ENCODE measurements at regions not wholly inside any gene's neighbourhood (a gene's known extent, or its start where the extent isn't known, plus 50 kb on each side); places are given as distances from the start of the nearest gene placed in this dataset.

DNA sequence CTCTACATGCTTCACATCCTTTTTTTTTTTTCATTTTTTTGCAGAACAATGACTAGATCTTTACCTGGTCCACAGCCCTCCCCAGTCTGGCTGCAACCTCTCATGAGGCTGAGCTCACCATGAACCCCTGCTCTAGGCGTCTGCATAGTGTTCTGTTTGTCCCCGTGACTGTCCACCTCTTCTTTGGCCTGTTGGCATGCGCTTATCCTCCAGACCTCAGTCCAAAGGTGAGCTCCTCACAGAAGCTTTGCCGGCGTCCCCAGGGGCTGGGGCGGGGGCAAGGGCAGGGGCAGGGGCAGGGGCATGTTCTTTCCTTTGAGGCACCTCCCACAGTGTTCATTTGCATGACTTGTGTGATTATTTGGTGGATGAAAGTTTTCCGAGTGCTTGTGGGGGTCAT, 218.4 kb upstream of the ZNF32 start:
- CTCF ChIA-PET: interaction anchor here (0.7 to 0.9 kb wide), 2 partner anchors 177 to 441 kb away, joined by 3 read pairs; no protein-coding TSS in a partner anchor
- DNase-seq: no peak
- Mint-ChIP-seq H3K4me3 (no peak overlapping the region), H3K4me1 (ENCODE audit: low read depth) (peaks cover 3% of the 10 kb centered on the region), H3K27ac (no peak overlapping the region), H3K27me3 (no peaks in the 10 kb centered on the region), H3K36me3 (no peaks in the 10 kb centered on the region), H3K9me3 (no peaks in the 10 kb centered on the region)
- POLR2A ChIA-PET: no interaction called here
- intact Hi-C loops (cut with micrococcal nuclease): no loop called here

DNA sequence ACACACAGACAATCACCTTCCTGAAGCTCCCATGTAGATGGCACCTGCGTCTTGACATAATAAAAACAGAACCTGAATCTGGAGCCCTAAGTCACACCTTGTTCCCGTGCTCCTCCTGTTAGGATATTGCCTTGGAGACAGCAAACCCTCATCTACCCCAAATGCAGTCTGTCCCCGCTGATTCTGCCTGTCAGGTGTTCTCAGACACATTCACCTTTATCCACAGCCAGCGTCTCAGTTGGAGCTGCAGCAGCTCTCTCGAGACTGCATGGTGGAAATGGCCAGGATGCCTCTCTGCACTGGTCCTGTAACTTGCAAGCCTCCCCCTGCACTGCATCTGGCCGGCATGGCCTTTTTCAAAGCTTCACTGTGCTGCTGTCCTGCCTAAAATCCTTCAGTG, 218.0 kb upstream of the ZNF32 start:
- intact Hi-C loops (cut with micrococcal nuclease): no loop called here

DNA sequence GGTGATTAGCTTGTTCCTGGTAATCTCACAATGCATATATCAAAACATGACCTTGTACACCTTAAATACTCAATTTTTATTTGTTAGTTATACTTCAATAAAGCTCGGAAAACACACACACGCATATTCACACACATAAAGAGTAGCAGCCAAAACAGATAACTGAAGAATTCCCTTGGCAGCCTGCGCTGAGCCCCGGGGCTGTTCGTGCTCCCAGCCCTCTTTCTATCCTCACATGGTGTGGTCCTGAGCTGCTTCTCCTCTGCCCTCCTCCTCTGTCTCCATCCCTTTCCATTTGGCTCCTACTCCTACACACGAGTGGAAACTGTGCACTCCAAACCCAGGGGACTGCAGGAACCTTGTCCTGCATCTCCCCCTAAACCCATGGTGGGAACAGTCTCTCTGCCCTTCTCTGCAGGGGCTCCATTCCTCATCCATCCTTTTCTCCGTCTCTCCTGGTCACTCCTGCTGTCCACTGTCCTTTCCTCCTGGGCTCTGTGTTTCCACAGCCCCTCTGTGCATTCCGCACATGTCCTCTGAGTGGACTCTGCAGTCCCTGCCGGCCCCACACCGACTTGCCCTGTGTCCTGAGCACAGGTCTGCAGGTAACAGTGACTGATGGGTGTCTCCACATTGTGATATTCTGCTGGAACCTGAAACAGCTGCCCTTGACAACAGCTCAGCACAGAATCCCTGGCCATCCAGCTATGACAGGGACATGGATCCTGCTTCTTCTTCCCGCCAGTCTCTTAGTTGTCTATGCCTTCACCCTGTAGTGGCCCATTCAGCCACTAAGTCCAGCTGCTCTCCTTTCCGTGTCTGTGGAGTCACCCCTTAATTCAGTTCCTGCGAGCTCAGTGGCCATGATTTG, 216.8 kb upstream of the ZNF32 start:
- no peak overlapping the region for H3K27ac Mint-ChIP-seq
- H3K27me3 Mint-ChIP-seq: no peaks in the 10 kb centered on the region
- ChIA-PET POLR2A (no interaction called here), CTCF (no interaction called here)
- no peak for DNase-seq
- no peaks in the 10 kb centered on the region for H3K36me3 Mint-ChIP-seq
- H3K4me1 Mint-ChIP-seq (ENCODE audit: low read depth): peaks cover 6% of the 10 kb centered on the region
- intact Hi-C loops (cut with micrococcal nuclease): no loop called here
- no peak overlapping the region for H3K4me3 Mint-ChIP-seq
- no peaks in the 10 kb centered on the region for H3K9me3 Mint-ChIP-seq

More for the DNA sequence above, 218.0 kb upstream of the ZNF32 start:
- no peaks in the 10 kb centered on the region for H3K9me3 Mint-ChIP-seq
- no peak overlapping the region for H3K4me3 Mint-ChIP-seq
- H3K27me3 Mint-ChIP-seq: no peaks in the 10 kb centered on the region
- H3K4me1 Mint-ChIP-seq (ENCODE audit: low read depth): peaks cover 6% of the 10 kb centered on the region
- no peaks in the 10 kb centered on the region for H3K36me3 Mint-ChIP-seq
- no peak for DNase-seq
- POLR2A ChIA-PET: no interaction called here
- CTCF ChIA-PET: interaction anchor here (0.7 to 0.9 kb wide), 2 partner anchors 177 to 442 kb away, joined by 3 read pairs; no protein-coding TSS in a partner anchor
- H3K27ac Mint-ChIP-seq: no peak overlapping the region

DNA sequence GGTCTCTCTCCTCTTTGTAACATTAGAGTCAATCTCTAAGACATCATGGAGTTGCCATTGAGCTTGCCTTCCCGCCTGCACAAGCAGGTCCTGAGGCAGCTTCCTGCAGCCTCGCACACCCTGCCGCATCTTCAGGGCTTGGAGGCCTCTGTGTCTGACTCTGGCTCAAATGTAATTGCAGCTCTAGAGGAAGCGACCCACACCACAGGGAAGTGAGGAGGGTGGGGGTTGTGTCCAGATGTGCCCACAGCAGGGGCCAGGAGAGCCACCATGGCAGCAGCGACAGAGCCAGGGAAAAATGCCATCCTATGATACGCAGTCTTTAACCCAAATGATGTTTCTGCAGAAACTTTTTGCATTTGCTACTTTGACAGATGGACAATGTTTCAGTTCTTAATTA, 216.0 kb upstream of the ZNF32 start:
- intact Hi-C loops (cut with micrococcal nuclease): no loop called here
- no peak for DNase-seq
- Mint-ChIP-seq H3K9me3 (no peaks in the 10 kb centered on the region), H3K27me3 (no peaks in the 10 kb centered on the region), H3K4me3 (no peak overlapping the region), H3K4me1 (ENCODE audit: low read depth) (peaks cover 6% of the 10 kb centered on the region), H3K36me3 (no peaks in the 10 kb centered on the region), H3K27ac (no peak overlapping the region)
- CTCF ChIA-PET: interaction anchor here (1.1 kb wide), 1 partner anchor 181 kb away, joined by 3 read pairs; no protein-coding TSS in a partner anchor
- POLR2A ChIA-PET: no interaction called here

DNA sequence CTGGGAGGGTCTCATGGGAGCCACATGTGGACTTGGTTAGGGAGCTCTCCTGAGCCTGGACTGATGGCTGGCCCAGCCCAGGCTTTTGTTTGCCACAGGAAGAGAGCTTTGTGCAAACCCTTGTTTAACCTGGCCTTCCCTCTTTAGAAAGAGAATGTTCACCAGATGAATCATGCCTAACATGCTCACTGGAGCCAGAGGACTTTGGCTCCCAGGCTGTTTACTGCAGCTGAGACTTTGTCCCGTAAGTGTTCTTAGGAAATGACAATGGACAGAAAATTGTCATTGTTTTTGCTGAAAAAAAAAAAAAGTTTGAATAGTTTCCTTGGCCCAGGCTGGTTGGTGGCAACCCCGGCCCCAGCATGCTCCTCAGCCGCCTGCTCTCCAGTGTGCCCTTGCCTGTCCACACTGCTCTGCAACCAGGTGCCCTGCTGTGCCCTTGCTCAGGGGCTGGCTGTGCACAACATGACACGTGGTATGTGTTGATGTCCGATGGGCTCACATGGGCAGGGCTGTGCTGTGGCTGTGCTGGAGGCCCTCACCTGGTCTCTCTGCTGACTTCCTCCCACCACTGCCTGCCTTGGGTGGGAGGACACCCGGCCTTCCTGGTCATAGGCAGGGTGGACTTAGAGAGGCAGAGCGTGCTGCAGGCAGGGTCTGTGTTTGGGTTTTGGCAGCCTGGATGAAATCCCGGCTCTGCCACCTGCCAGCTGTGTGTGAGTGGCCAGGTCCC, 215.3 kb upstream of the ZNF32 start:
- POLR2A ChIA-PET: no interaction called here
- Mint-ChIP-seq H3K36me3 (no peaks in the 10 kb centered on the region), H3K27ac (no peak overlapping the region), H3K4me3 (no peak overlapping the region), H3K9me3 (no peaks in the 10 kb centered on the region), H3K27me3 (no peaks in the 10 kb centered on the region), H3K4me1 (ENCODE audit: low read depth) (peaks cover 6% of the 10 kb centered on the region)
- DNase-seq: no peak
- CTCF ChIA-PET: interaction anchor here (1.1 kb wide), 1 partner anchor 181 kb away, joined by 3 read pairs; no protein-coding TSS in a partner anchor
- intact Hi-C loops (cut with micrococcal nuclease): no loop called here

DNA sequence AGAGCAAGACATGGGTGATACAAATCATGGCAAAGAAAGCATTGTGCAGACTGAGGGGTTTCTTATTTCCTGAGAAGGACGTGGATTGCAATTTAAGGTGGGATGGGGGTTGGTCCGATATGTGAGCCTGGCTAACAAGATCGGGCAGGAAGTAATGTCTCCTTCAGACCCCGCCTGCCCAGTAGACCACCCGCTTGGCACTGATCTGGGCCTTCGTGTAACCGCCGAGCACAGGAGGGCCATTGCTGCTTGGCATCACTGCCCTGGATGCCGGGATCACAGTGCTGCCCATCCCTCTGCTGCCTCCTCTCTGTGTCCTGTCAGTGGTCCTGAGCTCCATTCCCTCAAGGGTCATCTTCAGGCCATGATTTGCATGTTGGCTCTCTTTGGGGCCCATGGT, 214.6 kb upstream of the ZNF32 start:
- no peak overlapping the region for H3K4me3 Mint-ChIP-seq
- peaks cover 6% of the 10 kb centered on the region for H3K4me1 Mint-ChIP-seq (ENCODE audit: low read depth)
- POLR2A ChIA-PET: no interaction called here
- intact Hi-C loops (cut with micrococcal nuclease): no loop called here
- H3K9me3 Mint-ChIP-seq: no peaks in the 10 kb centered on the region
- no peak overlapping the region for H3K27ac Mint-ChIP-seq
- CTCF ChIA-PET: no interaction called here
- H3K36me3 Mint-ChIP-seq: no peaks in the 10 kb centered on the region
- no peak for DNase-seq
- H3K27me3 Mint-ChIP-seq: no peaks in the 10 kb centered on the region

DNA sequence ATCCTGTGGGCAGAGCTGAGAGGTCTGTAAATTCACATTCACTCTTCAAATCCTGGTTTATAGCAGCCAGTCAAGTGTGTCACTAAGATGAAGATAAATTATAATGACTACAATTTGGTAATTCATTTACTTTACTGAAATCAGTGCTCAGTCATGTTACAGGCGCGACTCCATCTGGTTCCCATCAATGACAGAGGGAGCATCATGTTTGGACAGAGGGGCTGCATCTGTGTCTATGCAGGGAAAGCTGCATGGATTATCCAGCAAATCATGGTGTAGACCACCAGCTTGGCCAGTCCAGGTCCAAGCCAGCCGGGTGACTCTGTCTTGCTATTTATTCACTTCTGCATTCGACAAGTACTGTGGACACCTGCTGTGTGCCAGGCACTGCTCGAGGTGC, 214.1 kb upstream of the ZNF32 start:
- Mint-ChIP-seq H3K4me1 (ENCODE audit: low read depth) (peaks cover 6% of the 10 kb centered on the region), H3K36me3 (no peaks in the 10 kb centered on the region), H3K27ac (no peak overlapping the region), H3K4me3 (no peak overlapping the region), H3K27me3 (no peaks in the 10 kb centered on the region), H3K9me3 (no peaks in the 10 kb centered on the region)
- ChIA-PET POLR2A (no interaction called here), CTCF (no interaction called here)
- no peak for DNase-seq
- intact Hi-C loops (cut with micrococcal nuclease): no loop called here

DNA sequence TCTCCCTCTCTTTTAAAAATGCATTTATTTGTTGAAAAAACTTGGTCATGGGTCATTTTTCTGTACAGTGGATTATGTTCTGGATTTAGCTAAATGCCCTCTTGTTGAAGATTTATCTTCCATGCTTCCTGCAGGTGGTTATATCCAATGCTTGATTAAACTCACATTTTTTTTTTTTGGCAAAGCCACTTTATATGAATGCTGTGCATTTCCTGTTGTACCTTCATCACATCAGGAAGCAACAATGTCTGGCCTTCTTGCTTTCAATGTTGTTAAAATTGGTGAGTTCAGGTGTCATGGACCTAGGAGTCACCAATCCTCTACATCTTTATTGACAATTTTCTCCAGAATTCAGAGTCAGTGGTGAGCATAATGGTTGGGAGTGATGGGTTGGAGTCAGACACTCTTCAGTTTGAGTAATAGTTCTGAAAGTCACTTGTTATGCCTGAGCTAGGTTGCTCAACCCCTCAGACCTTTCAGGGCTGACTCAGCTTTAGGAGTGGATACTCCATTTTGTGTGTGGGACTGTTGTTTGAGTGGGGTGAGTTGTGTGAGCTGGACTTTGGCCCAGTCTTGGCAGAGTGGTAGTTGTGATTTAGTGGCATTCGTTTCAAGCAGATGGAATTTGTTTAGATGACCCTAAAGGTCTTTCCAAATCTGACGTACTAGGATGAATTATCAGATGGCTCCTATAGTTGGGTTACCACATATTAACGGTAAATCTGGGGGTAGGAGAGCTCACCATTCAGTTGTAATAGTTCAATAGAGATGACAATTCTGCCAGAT, 213.5 kb upstream of the ZNF32 start:
- no peak for DNase-seq
- ChIA-PET POLR2A (no interaction called here), CTCF (no interaction called here)
- intact Hi-C loops (cut with micrococcal nuclease): no loop called here
- no peaks in the 10 kb centered on the region for H3K36me3 Mint-ChIP-seq
- H3K4me3 Mint-ChIP-seq: no peak overlapping the region
- H3K27ac Mint-ChIP-seq: no peak overlapping the region
- H3K4me1 Mint-ChIP-seq (ENCODE audit: low read depth): peaks cover 6% of the 10 kb centered on the region
- no peaks in the 10 kb centered on the region for H3K9me3 Mint-ChIP-seq
- H3K27me3 Mint-ChIP-seq: no peaks in the 10 kb centered on the region

DNA sequence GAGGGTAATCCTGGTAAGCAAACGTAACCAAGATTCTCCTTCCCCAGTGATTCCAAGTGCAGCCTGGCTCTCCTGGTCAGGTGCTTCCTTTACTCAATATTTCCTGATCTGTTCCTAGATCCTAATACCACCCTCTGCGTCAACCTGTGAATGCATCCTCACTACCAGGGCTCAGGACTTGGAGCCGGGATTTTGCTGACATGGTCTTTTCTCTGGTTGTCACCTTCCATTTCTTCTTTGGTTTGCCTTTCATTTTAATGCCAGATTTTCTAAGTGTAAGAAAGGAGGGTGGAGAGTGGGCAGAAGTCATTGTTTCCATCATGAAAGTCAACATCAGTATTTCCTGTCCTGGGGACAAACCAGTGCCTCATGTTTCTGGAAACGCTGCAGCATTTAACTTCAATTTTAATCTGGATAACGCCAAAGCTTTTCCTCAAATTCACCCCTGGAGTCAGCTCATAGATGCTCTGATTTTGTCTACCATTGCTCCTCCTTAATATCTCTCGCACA, 210.4 kb upstream of the ZNF32 start:
- H3K4me1 Mint-ChIP-seq (ENCODE audit: low read depth): peaks cover 6% of the 10 kb centered on the region
- H3K4me3 Mint-ChIP-seq: no peak overlapping the region
- ChIA-PET CTCF (no interaction called here), POLR2A (no interaction called here)
- intact Hi-C loops (cut with micrococcal nuclease): no loop called here
- DNase-seq: no peak
- no peaks in the 10 kb centered on the region for H3K27me3 Mint-ChIP-seq
- H3K36me3 Mint-ChIP-seq: no peaks in the 10 kb centered on the region
- no peak overlapping the region for H3K27ac Mint-ChIP-seq
- no peaks in the 10 kb centered on the region for H3K9me3 Mint-ChIP-seq

DNA sequence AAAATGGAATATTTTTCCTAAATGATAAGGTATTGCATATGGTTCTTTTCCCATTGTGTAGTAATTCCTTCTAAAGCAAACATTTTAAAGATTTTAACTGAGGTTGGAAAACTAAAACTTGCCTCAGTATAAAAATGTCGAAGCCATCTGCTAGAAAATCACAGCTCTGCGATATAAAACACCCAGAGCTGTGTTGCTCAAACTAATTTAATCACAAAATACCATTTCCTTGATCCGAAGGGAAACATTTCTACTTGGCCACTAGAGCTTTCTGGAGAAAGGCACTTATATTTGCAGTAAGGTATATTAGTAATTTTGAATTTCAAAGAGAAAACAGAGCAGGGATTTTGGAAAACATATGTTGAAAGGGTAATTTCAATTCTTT, 209.2 kb upstream of the ZNF32 start:
- no peak overlapping the region for H3K27ac Mint-ChIP-seq
- peaks cover 6% of the 10 kb centered on the region for H3K4me1 Mint-ChIP-seq (ENCODE audit: low read depth)
- DNase-seq: no peak
- intact Hi-C loops (cut with micrococcal nuclease): no loop called here
- no peaks in the 10 kb centered on the region for H3K36me3 Mint-ChIP-seq
- no peaks in the 10 kb centered on the region for H3K9me3 Mint-ChIP-seq
- CTCF ChIA-PET: no interaction called here
- no peaks in the 10 kb centered on the region for H3K27me3 Mint-ChIP-seq
- POLR2A ChIA-PET: no interaction called here
- H3K4me3 Mint-ChIP-seq: no peak overlapping the region

DNA sequence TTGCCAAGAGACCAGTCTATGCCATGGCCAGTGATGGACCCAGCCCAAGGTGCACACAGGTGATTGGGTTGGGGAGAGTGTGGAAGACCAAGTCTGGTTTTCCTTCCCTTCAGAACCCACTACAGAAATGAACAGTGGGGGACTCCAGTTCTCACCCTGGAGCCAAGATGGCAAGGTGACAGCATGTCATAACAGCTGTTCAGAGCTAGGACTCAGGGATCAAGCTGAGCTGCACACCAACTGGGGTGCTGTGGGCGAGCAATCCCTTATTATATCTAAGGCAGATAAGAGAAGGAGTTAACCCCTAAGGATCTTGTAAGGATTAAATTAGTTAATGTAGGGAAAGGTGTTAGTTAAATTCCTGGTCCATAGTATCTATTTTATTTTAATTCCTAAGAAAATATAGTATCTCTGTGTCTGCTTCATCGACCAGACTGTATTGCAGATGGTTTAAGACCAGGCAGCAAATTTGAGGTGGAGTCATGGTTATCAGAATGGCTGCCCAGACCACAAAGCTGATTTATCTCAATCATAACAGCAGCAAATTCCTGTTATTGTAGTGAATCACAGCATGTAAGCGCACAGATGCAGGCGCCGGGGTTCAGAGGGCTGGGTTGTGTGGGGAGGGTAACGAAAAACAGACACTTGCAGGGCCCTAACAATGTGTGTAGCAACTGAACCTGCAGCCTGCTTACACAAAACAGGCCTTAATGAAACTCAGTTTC, 208.7 kb upstream of the ZNF32 start:
- DNase-seq: no peak
- CTCF ChIA-PET: no interaction called here
- intact Hi-C loops (cut with micrococcal nuclease): no loop called here

DNA sequence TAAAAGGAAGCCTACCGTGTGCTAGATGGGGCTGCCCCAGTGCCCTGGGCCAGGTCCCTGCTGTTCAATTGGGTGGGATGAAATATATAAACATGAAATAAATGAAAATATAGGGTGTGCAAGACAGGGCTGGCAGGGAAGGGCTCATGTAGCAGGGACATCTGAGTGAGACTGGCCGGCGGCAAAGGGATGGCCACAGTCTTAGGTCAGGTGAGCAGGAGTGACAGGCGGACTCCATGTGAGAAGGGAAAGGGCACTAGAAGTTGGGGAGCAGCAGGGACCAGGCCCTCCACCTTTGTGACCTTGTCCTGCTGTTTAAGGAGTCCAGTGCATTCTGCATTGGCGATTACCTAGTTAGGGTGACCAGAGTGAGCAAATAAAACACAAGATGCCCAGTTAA, 207.6 kb upstream of the ZNF32 start:
- Mint-ChIP-seq H3K36me3 (no peaks in the 10 kb centered on the region), H3K27me3 (no peaks in the 10 kb centered on the region), H3K4me1 (ENCODE audit: low read depth) (no peaks in the 10 kb centered on the region), H3K4me3 (no peak overlapping the region), H3K27ac (no peak overlapping the region), H3K9me3 (no peaks in the 10 kb centered on the region)
- POLR2A ChIA-PET: no interaction called here
- no peak for DNase-seq
- intact Hi-C loops (cut with micrococcal nuclease): no loop called here
- CTCF ChIA-PET: no interaction called here

More for the DNA sequence above, 208.7 kb upstream of the ZNF32 start:
- no peaks in the 10 kb centered on the region for H3K27me3 Mint-ChIP-seq
- peaks cover 6% of the 10 kb centered on the region for H3K4me1 Mint-ChIP-seq (ENCODE audit: low read depth)
- H3K9me3 Mint-ChIP-seq: no peaks in the 10 kb centered on the region
- no peak overlapping the region for H3K4me3 Mint-ChIP-seq
- no peaks in the 10 kb centered on the region for H3K36me3 Mint-ChIP-seq
- POLR2A ChIA-PET: no interaction called here
- no peak overlapping the region for H3K27ac Mint-ChIP-seq
